Right lobe of liver (tissue), 6 donors: ENCODE measurements at regions not wholly inside any gene's neighbourhood (a gene's known extent, or its start where the extent isn't known, plus 50 kb on each side); places are given as distances from the start of the nearest gene placed in this dataset.

ENCODE experiments used
- ATAC-seq, 4 donors: fragments of 200-7000 bp; cut with Tn5 transposase; one replicate each; pipeline ENCODE4 v1.9.1; 2020; ENCODE audit warnings: mild to moderate bottlenecking in 4 of 4, moderate library complexity in 4 of 4
- DNase-seq, 3 donors: peaks; one replicate each; pipeline ENCODE4 v3.0.0-alpha.2; 2020
- H3K27ac ChIP-seq, 3 donors: fragments of 200-600 bp; one replicate each; pipeline ENCODE4 v1.8.0; 2022
- H3K27me3 ChIP-seq, 2 donors: fragments of 200-600 bp; one replicate each; pipeline ENCODE4 v1.8.0; 2022
- H3K36me3 ChIP-seq, 4 donors: fragments of 200-600 bp; sonication (generic) in 1 of 4; one replicate each; pipeline versions ENCODE4 v1.5.1 to v1.8.0; 2017 to 2022; ENCODE audit warnings: control low read depth in 1 of 4
- H3K4me1 ChIP-seq, 4 donors: fragments of 200-600 bp; sonication (generic) in 1 of 4; one replicate each; pipeline versions ENCODE4 v1.5.1 to v1.8.0; 2017 to 2022; ENCODE audit warnings: control low read depth in 1 of 4
- H3K4me3 ChIP-seq, 3 donors: fragments of 200-600 bp; one replicate each; pipeline ENCODE4 v1.8.0; 2022
- H3K9me3 ChIP-seq, 4 donors: fragments of 200-600 bp; sonication (generic) in 1 of 4; one replicate each; pipeline versions ENCODE4 v1.5.1 to v1.8.0; 2017 to 2022; ENCODE audit warnings: control low read depth in 1 of 4
- CTCF ChIP-seq, 4 donors: fragments of 200-600 bp in 3 of 4; fragments of 450-650 bp in 1 of 4; IDR thresholded peaks; one replicate each; pipeline versions ENCODE4 v1.5.1 to v1.8.0; 2016 to 2022; ENCODE audit warnings: antibody characterized with exemption in 4 of 4, mild to moderate bottlenecking in 2 of 4
- POLR2A ChIP-seq: fragments of 450-650 bp; IDR thresholded peaks from one replicate; pipeline ENCODE4 v1.6.1; 2017; ENCODE audit warnings: antibody characterized with exemption, mild to moderate bottlenecking
- WGBS: methylation state at CpG from one replicate; pipeline ENCODE4 v1.1.6; 2018; ENCODE audit warnings: low coverage, low lambda C conversion rate; ENCODE audit not compliant: insufficient coverage; ENCODE audit errors: missing lambda C conversion rate; 5-methylcytosine and 5-hydroxymethylcytosine counted together
- intact Hi-C, 2 donors: fragments of 100-400 bp; cut with DNase I; formaldehyde crosslinking; loops; one replicate each; pipeline versions ENCODE4 v1.11.2 to v1.14.1; 2022
- donor health status: DM: no; HTN: yes; CAD: no.
- donor health status: DM: no; HTN: no; CAD: no.
- donor health status: DM: no; HTN: no; CAD: no.
- donor health status: DM: no; HTN: yes; CAD: no.
- donor health status: DM: no; HTN: yes; CAD: no.

- Histone ChIP-seq H3K27ac (no peak overlapping the region), H3K4me3 (no peak overlapping the region), H3K9me3 (no peaks in the 10 kb centered on the region), H3K4me1 (no peaks in the 10 kb centered on the region), H3K27me3 (no peaks in the 10 kb centered on the region), H3K36me3 (no peaks in the 10 kb centered on the region)
- no peak for DNase-seq
- 49% methylated on average over 5 of the region's 5 CpGs for WGBS
- intact Hi-C loops, result no loop called here
- TF ChIP-seq CTCF (IDR thresholded peaks at IDR 0.05) (no peak), POLR2A (no peak)
- ATAC-seq, result no peak
Observed at GRCh38 chr2:118268268-118268667, 180.0 kb downstream of the INSIG2 start.

GRCh38 chr2:118265873-118266455 is 177.7 kb downstream of the INSIG2 start:
- Histone ChIP-seq H3K9me3 (no peaks in the 10 kb centered on the region), H3K4me1 (no peaks in the 10 kb centered on the region), H3K27ac (no peak overlapping the region), H3K4me3 (no peak overlapping the region), H3K36me3 (no peaks in the 10 kb centered on the region), H3K27me3 (no peaks in the 10 kb centered on the region)
- TF ChIP-seq POLR2A (no peak), CTCF (IDR thresholded peaks at IDR 0.05) (no peak)
- ATAC-seq, result no peak
- no peak for DNase-seq
- 67% methylated on average over 3 of the region's 3 CpGs for WGBS
- intact Hi-C loops, result no loop called here

GRCh38 chr2:118264232-118264990 is 176.1 kb downstream of the INSIG2 start:
- no peak overlapping the region for H3K27ac ChIP-seq
- no peaks in the 10 kb centered on the region for H3K27me3 ChIP-seq
- DNase-seq (no peak), ATAC-seq (no peak)
- no peaks in the 10 kb centered on the region for H3K4me1 ChIP-seq
- no peak overlapping the region for H3K4me3 ChIP-seq
- intact Hi-C loops, result no loop called here
- TF ChIP-seq POLR2A (no peak), CTCF (IDR thresholded peaks at IDR 0.05) (no peak)
- WGBS, result 60% methylated on average over 7 of the region's 7 CpGs
- no peaks in the 10 kb centered on the region for H3K36me3 ChIP-seq
- no peaks in the 10 kb centered on the region for H3K9me3 ChIP-seq

- H3K36me3 ChIP-seq, result no peaks in the 10 kb centered on the region
- intact Hi-C loops, result no loop called here
- no peak overlapping the region for H3K27ac ChIP-seq
- 42% methylated on average over 2 of the region's 2 CpGs for whole genome bisulfite sequencing
- no peaks in the 10 kb centered on the region for H3K9me3 ChIP-seq
- TF ChIP-seq POLR2A (no peak), CTCF (IDR thresholded peaks at IDR 0.05) (no peak)
- no peak for ATAC-seq
- H3K4me1 ChIP-seq, result no peaks in the 10 kb centered on the region
- no peak overlapping the region for H3K4me3 ChIP-seq
- no peaks in the 10 kb centered on the region for H3K27me3 ChIP-seq
- DNase-seq, result no peak
Observed at GRCh38 chr2:118257696-118258095, 169.4 kb downstream of the INSIG2 start.
